Liver (tissue), 3 donors: ENCODE measurements at regions not wholly inside any gene's neighbourhood (a gene's known extent, or its start where the extent isn't known, plus 50 kb on each side); places are given as distances from the start of the nearest gene placed in this dataset.

ENCODE experiments used
- HNF4A ChIP-seq, 2 donors: conservative IDR thresholded peaks; 2 replicates each; pipeline ENCODE4 v1.6.1; 2016; ENCODE audit warnings: antibody characterized with exemption in 2 of 2, mild to moderate bottlenecking in 2 of 2
- JUND ChIP-seq, 2 donors: IDR thresholded peaks; 2 replicates each; pipeline ENCODE4 v1.6.1; 2016; ENCODE audit warnings: antibody characterized with exemption in 2 of 2
- NR2F2 ChIP-seq: IDR thresholded peaks from 2 replicates; pipeline ENCODE4 v1.6.1; 2016; ENCODE audit warnings: antibody characterized with exemption
- RAD21 ChIP-seq, 2 donors: IDR thresholded peaks; 2 replicates each; pipeline ENCODE4 v1.6.1; 2016; ENCODE audit warnings: antibody characterized with exemption in 2 of 2, mild to moderate bottlenecking in 2 of 2
- REST ChIP-seq: IDR thresholded peaks from 2 replicates; pipeline ENCODE4 v1.6.1; 2016; ENCODE audit warnings: antibody characterized with exemption, mild to moderate bottlenecking
- RXRA ChIP-seq, 2 donors: IDR thresholded peaks; 2 replicates each; pipeline ENCODE4 v1.6.1; 2017 to 2018; ENCODE audit warnings: antibody characterized with exemption in 2 of 2, mild to moderate bottlenecking in 1 of 2
- YY1 ChIP-seq: IDR thresholded peaks from 2 replicates; pipeline ENCODE4 v1.6.1; 2016; ENCODE audit warnings: antibody characterized with exemption, mild to moderate bottlenecking
- TF ChIP-seq, protein P1 (sequence below): fragments of 150-350 bp; IDR thresholded peaks from 2 replicates; pipeline ENCODE4 v1.5.1; 2017; ENCODE audit warnings: improper control_type of control experiment, low read depth, low read length; ENCODE audit not compliant: missing input control
- TF ChIP-seq, protein P2 (sequence below): IDR thresholded peaks from 2 replicates; pipeline ENCODE4 v1.6.1; 2016; ENCODE audit warnings: antibody characterized with exemption
- TF ChIP-seq, protein P3 (sequence below): IDR thresholded peaks from 2 replicates; pipeline ENCODE4 v1.6.1; 2016; ENCODE audit warnings: antibody characterized with exemption
- donor health status: healthy.
- donor health status: healthy.

- TF ChIP-seq, protein P1, sequence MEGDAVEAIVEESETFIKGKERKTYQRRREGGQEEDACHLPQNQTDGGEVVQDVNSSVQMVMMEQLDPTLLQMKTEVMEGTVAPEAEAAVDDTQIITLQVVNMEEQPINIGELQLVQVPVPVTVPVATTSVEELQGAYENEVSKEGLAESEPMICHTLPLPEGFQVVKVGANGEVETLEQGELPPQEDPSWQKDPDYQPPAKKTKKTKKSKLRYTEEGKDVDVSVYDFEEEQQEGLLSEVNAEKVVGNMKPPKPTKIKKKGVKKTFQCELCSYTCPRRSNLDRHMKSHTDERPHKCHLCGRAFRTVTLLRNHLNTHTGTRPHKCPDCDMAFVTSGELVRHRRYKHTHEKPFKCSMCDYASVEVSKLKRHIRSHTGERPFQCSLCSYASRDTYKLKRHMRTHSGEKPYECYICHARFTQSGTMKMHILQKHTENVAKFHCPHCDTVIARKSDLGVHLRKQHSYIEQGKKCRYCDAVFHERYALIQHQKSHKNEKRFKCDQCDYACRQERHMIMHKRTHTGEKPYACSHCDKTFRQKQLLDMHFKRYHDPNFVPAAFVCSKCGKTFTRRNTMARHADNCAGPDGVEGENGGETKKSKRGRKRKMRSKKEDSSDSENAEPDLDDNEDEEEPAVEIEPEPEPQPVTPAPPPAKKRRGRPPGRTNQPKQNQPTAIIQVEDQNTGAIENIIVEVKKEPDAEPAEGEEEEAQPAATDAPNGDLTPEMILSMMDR: no peak
- TF ChIP-seq, protein P2, sequence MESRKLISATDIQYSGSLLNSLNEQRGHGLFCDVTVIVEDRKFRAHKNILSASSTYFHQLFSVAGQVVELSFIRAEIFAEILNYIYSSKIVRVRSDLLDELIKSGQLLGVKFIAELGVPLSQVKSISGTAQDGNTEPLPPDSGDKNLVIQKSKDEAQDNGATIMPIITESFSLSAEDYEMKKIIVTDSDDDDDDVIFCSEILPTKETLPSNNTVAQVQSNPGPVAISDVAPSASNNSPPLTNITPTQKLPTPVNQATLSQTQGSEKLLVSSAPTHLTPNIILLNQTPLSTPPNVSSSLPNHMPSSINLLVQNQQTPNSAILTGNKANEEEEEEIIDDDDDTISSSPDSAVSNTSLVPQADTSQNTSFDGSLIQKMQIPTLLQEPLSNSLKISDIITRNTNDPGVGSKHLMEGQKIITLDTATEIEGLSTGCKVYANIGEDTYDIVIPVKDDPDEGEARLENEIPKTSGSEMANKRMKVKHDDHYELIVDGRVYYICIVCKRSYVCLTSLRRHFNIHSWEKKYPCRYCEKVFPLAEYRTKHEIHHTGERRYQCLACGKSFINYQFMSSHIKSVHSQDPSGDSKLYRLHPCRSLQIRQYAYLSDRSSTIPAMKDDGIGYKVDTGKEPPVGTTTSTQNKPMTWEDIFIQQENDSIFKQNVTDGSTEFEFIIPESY: no peak
- TF ChIP-seq REST: no peak
- TF ChIP-seq RAD21 (IDR thresholded peaks at IDR 0.05): no peak
- no peak for TF ChIP-seq HNF4A (conservative IDR thresholded peaks at IDR 0.05)
- TF ChIP-seq YY1: no peak
- TF ChIP-seq, protein P3, sequence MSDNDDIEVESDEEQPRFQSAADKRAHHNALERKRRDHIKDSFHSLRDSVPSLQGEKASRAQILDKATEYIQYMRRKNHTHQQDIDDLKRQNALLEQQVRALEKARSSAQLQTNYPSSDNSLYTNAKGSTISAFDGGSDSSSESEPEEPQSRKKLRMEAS: no peak
- TF ChIP-seq RXRA (IDR thresholded peaks at IDR 0.05): no peak
- no peak for TF ChIP-seq NR2F2
- TF ChIP-seq JUND (IDR thresholded peaks at IDR 0.05): no peak
These were observed 1029.9 kb upstream of the ACVR2A start for GRCh38 chr2:146814971-146815370.
